HG02938 (cell line): ENCODE measurements at regions not wholly inside any gene's neighbourhood (a gene's known extent, or its start where the extent isn't known, plus 50 kb on each side); places are given as distances from the start of the nearest gene placed in this dataset.

Experiments used
- ATAC-seq: cut with Tn5 transposase; IDR thresholded peaks from one replicate; pipeline ENCODE4 v1.9.1; 2021; ENCODE audit warnings: mild to moderate bottlenecking, moderate library complexity; ENCODE audit not compliant: unreplicated experiment

- ATAC-seq = no peak
Observed at GRCh38 chr11:127568891-127569290, 568.3 kb upstream of the KIRREL3 start.

DNA sequence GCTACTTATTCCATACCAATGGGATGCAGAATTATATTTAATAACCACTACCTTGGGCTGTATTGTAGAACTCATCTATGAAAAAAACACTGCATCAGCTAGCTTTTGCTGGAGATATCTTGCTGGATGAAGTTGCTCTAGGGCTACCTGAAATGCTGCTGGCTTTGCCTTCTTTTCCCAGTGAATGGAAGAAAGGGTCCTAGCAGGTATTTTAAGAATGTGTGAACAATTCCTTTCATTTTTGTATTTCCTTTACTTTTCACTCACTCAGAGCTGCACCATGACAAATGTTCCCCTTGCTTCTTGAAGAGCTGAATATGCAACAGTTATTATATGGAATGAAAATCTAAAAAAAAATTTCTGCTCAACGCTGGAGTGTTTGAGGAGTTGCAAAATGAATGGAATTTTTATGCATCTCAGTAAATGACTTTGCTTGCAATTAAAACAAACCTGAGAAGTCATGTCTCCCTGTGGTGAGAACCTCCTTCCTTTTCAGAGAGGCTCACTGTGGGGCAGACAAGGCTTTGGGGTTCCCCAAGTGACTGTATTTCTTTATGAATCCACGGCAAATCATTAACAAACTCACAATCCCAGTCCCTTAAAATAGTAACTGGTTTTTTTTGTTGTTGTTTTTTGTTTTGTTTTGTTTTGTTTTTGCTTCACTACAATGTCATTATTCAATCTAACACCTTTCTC lies 566.8 kb upstream of the KIRREL3 start:
- peak; percentile 51 for ATAC-seq

GRCh38 chr11:127564810-127565209 lies 564.2 kb upstream of the KIRREL3 start:
- ATAC-seq = no peak

DNA sequence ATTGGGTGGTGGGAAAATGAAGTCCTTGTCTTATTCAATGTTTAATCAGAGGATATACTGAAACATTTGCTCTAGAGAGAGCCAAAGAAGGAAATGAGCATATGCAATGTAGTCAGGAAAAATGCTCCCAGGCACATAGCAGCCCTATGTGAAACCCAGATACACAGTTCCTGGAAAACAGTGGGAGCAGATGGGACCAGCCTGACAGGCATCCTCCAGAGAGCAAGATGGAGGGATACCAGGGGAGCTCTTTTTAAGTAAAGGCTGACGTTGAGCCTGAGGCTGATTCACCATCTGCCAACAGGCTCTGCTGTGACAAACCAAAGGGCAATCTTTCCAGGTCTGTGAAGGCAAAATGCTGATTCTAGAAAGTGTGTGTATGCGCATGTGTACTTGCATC lies 559.4 kb upstream of the KIRREL3 start:
- ATAC-seq = no peak

DNA sequence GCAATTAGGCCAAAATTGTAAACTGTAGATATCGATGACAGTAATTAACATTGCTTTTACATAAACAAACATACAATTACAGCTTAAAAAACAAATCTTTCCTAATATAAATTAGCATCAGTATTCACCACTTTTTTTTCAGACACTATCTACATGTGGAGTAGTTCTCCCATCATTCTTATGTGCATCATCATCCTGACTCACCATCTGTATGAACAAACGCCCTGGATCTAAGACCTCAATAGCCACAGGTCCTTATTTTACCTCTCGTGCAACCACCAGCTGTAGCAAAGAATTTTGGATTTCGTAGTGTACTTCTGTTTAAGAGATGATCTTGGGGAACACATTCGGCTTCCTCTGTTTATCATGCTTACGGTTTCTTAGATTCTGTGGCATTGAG lies 551.9 kb upstream of the KIRREL3 start:
- ATAC-seq = no peak

DNA sequence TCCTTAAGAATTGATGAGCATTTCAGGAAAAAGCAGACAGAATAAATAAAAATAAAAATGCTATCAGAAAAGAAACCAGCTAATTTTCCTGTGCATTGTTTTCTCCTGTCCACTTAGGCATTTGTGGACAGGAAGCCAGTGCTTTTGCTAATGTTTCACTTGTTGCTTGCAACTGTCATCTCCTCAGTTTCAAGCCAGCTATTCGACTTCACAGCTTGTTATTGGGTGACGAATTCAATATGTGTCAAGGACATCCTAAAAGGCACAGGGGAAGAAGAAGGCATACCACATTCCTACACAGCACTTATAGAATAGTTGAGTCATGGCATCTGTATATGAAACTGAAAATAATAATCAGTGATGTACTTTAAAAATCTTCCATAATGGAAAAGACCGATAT lies 530.6 kb upstream of the KIRREL3 start:
- no peak for ATAC-seq

GRCh38 chr11:127528297-127528696 lies 527.7 kb upstream of the KIRREL3 start:
- no peak for ATAC-seq

GRCh38 chr11:127524618-127525017 lies 524.0 kb upstream of the KIRREL3 start:
- no peak for ATAC-seq

DNA sequence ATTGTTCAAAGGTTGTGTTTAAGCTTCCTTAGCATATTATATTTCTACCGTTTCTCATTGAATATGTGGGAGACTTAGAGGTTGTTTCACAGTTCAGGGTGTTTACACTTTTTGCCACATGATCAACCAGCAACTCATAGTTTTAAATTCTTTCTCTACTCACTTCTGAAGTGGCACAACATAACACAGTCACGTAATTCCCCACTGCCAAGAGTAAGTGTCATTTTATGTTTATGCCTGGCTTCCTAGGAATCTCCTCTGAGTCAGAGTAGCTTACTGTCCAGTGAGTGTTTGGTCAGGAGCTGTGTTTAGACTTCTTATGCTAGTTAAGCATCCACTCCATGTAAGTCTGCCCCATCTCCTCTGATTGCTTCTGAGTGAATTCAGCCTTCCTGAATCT lies 520.8 kb upstream of the KIRREL3 start:
- ATAC-seq = no peak

DNA sequence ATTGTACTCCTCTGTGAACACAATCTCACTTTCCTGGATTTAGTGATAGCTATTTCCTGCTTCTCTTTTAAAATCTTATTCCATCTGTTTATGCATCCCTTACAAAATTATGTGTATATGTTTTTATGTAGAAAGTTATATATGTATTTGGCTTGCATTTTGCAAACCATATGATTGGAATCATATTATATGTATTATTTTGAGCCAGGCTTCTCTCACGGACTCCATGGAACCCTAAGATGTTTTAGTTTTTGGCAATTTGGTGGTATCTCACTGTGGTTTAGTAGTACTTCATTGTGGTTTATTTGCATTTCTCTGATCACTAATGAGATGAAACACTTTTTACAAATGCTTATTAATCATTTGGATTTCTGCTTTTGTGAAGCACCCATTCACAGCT lies 507.3 kb upstream of the KIRREL3 start:
- no peak for ATAC-seq

DNA sequence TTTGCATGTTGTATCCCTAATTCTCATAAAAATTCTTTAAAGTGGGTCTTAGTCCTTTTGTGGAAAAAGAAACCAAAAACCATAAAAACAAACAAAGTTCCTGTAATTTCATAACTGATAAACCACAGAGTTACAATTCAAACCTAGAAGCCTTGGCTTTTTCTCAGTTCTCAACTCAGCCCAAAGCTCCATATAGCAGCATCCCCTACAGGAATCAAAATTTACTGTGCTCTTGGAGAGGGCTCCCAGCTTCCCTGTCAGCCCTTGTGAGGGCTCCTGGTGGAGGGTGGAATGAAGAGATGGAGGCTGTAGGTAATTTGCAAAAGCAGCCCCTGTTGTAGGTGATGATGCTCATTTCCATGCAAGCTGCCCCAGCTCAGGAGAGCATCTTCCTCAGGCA lies 506.1 kb upstream of the KIRREL3 start:
- ATAC-seq = no peak

DNA sequence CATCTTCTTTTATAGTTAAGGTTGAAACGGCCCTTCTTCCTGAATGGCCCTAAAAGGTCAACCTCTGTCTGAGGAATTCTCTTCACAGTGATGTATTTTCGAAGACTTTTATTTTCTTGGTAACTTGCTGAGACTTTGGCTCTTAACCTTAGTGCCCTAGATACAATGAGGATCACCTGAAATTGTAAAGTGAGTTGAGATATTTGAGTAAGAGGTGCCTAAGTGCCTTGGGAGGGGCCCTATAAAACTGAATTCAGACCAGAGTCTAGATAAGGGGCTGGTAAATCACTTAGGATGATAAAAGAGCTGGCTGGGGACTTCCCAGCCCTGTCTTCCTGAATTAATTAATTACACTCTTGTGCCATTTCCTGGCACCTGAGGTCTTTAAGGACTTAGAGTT lies 505.6 kb upstream of the KIRREL3 start:
- no peak for ATAC-seq

GRCh38 chr11:127496165-127496564 lies 495.6 kb upstream of the KIRREL3 start:
- no peak for ATAC-seq

GRCh38 chr11:127493330-127494022 lies 492.9 kb upstream of the KIRREL3 start:
- ATAC-seq = peak; percentile 64

DNA sequence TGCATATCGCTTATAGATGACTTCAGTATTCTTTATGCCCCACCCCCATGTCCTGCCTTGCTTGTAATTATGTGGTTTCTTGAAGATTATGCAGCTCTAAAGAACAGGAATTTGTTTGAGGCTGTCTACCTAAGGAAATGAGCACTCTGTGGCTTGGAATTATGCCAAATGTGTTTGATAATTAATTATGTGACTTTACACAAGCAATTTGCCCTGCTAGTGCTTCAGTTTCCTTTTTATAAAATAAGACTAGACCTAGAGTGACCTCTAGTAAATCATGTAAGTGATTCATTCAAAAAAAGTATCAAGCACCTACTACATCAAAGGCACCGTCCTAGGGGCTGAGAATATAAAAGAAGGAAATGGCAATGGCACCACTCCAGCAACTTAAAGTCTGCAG lies 491.5 kb upstream of the KIRREL3 start:
- no peak for ATAC-seq

DNA sequence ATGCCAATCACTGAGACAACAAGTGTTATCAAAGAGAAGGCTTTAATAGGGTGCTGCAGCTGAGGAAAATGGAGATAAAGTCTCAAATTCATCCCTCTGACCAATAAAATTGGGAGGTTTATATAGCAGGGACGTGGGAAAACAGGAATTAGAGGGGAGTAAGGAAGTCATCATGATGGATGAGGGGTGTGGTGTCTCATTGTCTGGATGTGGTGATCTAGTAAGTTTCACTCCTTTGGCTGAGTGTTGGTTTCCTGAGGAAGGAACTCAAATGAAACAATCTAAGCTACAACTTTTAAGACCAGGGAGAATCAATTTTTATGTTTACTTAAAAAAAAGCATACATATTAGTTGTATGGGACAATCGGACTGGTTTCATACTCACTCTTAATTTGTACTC lies 491.0 kb upstream of the KIRREL3 start:
- no peak for ATAC-seq

DNA sequence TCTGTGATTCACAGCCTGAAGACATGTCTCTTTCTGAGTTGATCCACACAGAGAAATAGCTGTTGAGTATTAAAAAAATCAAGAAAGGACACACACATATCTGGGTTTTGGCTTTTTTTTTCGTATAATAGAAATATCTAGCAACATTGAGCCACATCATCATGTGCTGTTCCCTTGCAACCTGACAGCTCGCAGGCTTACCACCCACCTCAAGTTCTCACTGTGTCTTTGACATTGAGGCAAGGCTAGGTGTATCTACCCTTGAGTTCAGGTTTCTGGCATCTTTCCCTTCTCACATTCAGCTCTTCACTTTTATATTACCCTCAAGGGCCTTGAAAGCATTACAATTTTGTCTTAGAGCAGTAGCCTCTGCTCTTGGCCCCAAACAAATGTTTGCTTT lies 490.3 kb upstream of the KIRREL3 start:
- no peak for ATAC-seq

GRCh38 chr11:127485541-127485940 lies 485.0 kb upstream of the KIRREL3 start:
- no peak for ATAC-seq

DNA sequence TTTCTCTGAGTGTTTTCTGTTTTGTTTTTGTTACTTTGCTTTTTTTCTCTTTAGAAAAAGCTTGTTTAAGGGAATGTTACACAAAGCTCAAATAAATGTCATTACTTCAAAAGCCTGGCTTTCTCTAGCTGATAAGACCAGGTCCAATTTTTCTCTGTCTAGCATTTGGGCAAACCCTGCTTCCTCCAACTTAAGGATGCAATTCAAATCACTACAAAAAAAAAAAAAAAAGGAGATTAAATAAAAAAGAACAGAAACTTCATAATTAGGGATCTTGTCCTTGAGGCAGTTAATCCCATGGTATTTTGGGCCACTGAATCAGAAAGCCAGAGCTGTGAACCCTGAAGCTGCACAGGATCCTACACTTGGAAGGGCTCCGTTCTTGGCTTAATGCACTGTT lies 480.8 kb upstream of the KIRREL3 start:
- ATAC-seq = no peak

DNA sequence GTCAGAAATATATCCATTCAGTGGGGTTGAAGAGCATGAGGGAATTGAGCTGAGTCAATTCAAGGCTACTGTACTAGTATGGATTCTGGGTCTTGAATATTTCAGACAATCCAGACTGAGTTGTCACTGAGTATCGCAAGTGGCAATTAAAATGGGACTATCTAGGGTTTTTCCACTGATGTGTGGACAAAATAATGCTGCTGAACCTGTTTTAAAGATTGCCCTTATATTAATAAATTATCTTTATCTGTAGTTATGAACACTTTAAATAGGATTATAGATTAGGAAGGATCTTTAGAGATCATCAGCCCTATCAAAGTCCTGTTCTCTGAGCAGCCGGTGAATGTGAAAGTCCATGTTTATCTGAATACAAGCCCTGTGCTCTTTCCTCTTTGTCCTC lies 478.3 kb upstream of the KIRREL3 start:
- ATAC-seq = no peak

DNA sequence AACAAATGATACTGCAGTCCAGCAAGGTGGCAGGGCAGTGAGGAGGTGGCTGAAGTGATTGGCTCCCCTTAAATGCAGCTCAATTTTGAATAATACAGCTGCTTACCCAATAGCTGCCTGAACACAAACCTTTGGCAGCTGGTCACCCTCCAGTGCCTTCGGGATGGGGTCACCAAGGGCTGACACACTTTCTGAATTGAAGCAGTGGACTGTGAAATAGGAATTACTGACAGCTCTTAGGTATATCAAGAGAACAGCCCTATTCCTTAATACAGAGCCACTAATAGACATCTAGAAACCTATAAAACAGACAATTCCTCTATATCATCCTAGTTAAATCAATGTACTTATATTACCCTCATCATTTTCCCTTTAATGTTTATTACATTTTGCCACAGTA lies 474.2 kb upstream of the KIRREL3 start:
- ATAC-seq = no peak

DNA sequence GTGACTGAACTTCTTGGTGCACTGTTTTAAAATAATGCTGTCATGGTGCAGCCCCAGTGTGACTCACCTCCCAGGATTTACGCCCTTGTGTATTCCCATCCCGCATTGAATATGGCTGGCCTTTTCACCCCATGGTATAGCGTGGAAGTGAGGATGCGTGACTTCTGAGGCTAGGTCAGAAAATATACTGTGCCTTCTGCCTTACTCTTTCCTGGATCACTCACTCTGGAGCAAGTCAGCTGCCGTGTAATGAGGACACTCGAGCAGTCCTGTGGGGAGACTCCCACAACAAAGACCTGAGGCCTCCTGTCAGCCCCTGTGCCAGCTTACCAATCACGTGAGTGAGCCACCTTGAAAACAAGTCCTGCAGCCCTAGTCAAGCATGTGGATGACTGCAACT lies 471.9 kb upstream of the KIRREL3 start:
- no peak for ATAC-seq

- no peak for ATAC-seq
Observed at GRCh38 chr11:127471662-127472061, 471.1 kb upstream of the KIRREL3 start.
